ENCODE measurements at regions not wholly inside any gene's neighbourhood (a gene's known extent, or its start where the extent isn't known, plus 50 kb on each side); places are given as distances from the start of the nearest gene placed in this dataset.
"Not testable (repeated sequence)": the region's sequence is repeated elsewhere in the genome, so short reads cannot be mapped to it uniquely, and the experiment has no call there.

DNA sequence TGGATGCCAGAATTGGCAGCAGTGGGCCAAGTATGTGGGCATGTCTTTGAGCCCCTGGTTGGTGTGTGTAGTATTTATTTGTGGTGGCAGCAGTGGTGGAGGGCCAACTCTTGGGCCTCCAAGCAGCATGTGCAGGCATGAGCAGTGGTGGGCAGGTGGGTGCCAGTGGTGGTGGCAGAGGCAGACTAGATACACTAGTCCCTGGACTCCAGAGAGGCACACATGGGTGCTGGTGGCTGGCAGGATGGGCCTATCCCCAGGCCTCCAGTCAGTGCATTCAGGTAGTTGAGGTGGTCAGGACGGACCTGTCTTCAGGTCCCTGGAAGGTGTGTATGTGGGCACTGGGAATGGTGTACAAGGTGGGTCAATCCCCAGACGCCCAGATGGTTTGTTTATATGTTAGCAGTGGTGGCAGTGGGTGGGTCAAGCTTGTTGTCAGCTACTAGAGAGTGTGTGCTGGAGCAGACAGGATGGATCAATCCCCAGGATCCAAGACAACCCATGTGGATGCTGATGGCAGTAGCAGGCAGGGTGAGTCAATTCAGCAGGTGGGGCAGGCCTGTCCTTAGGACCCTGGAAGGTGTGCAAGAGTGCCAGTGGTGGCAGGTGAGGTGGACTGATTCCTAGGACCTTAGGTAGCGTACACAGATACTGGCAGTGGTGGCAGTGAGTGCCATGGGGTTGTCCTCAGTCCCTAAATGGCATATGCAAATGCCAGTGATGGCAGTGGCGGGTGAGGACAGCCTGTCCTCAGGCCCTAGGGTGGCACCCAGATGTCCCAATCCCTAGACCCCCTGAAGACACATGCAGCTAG is 294.3 kb downstream of the RPS24 start:
- no peak for DNase-seq

DNA sequence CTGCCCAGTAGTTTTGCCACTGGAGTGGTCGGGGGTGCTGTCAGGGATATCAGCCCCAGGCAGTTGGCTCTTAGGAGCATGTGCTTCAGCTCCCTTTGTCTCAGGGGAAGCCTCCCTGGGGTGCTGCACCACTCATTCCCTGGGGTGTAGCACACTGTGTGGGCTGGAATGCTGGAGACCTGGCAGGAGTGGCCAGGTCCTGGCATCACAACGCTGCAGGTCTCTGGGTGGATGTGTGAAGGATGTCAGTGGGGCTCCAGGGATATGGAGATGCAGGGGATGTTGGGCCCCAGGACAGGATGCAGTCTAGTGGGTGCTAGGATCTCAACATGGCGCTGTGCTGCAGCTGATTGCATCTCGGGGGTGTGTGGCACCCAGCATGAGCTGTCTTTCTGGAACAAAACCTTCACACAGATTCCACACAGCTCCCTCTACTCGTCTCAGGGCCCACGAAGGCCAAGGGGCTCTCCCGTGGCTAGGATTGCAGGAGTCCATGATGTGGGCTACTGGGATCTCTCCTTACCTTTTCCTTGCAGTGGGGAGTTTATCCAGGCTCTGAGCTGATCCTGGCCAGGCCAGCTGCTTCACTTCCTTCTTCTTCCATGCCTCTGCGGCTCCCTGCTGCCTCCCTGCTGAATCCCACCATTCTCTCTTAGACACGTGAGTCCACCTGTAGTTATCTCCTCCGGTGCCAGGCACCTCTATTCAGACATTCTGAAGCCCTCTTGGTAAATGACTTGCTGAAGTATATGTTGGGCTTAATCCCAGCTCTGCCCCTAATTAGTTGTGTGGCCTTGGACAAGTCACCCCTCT is 295.1 kb downstream of the RPS24 start:
- no peak for DNase-seq

DNA sequence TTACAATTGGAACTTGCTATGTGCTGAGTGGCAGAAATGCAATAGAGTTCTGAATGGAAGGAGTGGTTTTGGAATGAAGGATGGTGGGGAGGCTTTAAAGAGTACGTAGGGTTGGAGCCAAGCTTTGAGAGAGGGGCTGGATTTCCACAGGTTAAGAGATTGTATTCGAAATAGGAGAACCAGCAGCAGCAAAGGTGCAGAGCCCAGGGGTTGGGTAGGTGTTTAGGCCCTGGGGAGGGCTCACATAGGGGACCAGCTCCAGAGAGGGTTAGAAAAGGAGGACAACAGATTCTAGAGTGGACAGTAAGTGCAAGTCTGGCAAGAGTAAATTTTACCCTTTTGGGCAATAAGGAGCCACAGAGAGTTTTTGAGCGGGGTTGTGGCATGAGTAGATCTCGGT is 297.2 kb downstream of the RPS24 start:
- DNase-seq, result no peak

DNA sequence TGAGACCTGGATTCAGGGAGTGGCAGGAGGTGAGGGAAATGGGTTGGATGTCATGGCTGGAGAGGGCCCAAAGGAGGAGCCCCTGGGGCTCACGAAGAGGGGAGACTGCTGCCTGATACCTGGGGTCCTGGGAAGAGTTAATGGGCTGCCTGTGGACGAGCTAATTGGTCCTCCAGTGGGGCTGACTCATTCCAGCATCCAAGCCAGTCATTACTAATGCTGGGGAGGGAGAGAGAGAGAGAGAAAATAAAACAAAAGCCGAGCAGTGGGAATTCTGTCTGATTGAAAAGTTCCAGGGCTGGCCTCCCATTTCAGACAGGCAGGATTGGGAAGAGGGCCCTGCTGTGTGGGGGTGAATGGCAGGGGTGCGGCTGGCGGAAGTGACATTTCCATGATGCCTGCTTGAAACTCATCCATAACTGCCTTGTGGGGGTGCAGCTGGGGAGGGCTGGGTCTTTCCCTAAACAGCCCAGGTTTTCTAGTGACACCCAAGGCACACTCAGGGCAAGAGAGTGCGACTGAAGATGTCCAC is 297.8 kb downstream of the RPS24 start:
- DNase-seq, result no peak

DNA sequence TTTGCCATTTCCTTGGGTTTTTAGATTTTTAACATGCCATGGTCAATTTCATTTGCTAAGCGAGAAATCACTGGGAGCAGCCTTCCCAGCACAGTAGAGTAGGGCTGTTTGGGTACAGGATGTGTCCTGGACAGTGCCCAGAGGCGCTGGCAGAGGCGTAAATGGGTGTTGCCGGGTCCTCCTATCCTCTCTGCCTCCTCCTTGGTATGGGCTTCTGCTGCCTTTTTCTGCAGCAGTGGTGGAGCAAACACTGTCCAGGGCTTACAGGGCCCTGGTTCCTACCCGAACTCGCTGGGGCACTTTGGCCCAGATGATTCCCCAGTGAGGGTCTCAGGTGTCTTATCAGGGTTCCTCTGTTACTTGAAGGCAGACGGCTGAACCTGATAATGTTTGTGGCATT is 298.3 kb downstream of the RPS24 start:
- DNase-seq, result no peak

DNA sequence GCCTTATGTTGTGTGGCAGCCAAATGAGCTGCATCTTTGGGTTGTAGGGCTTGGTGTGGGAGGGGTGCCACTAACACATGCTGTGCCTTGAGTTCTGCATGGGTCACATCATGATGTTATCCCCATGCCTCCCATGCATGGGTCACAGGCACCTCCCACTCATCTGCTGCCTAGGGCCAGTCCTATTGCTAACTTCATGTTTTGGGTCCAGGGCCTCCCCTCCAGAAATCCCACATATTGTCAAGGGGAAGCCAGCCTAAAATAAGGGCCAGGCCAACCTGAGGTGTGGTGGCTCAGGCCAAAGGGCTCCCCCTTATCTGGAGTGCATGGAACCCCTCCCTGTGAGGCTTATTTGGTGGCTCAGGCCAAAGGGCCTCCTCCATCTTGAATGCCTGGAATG is 299.0 kb downstream of the RPS24 start:
- DNase-seq, result no peak

DNA sequence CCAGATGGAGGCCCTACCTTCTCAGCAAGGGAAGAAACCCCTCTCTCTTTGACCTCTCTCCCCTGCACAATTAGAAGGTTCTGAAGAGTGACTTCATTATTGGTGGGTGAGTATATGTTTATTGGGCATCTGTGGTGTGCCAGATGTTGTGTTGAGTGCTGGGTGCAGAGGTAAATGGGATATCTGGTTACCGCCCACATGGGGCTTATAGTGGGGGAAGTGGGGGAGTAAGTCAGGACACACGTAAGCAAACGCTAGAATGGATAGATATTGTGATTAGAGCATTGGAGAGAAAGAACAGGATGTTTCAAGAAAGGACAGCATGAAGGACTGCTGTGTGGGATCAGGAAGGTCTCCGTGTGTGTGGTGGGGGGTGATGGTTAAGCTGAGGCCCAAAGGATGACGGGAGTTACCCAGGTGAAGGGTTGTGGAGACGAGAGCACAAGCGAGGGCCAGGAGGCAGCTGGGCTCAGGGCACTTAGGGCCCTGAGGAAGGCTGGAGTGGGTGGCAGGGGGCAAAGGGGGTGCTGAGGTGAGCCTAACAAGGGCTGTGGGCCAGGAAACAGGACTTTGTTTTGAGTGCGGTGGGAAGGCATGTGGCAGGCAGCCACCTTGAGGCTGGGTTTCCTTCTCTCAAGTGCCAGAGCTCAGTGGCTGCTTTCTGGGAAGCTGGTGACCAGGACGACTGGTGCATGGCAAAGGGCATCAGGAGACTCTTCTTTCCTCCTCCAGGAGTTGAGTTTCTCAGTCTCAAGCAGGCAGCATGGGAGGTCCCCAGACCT is 299.9 kb downstream of the RPS24 start:
- no peak for DNase-seq

DNA sequence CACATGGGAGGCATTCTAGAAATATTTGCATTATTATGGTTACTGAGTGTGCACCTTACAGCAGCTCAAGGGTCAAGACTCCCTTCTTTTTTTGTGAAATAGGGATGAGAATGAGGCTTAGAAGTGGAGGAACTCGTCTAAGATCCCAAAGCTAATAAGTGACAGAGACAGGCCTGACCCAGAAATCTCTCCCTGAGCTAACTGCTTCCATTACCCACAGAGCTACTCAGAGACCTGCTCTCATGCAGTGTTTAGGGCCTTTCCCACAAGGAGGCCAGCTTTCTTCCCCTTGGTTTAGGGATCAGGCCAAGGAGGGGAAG is 301.7 kb downstream of the RPS24 start:
- DNase-seq, result no peak

DNA sequence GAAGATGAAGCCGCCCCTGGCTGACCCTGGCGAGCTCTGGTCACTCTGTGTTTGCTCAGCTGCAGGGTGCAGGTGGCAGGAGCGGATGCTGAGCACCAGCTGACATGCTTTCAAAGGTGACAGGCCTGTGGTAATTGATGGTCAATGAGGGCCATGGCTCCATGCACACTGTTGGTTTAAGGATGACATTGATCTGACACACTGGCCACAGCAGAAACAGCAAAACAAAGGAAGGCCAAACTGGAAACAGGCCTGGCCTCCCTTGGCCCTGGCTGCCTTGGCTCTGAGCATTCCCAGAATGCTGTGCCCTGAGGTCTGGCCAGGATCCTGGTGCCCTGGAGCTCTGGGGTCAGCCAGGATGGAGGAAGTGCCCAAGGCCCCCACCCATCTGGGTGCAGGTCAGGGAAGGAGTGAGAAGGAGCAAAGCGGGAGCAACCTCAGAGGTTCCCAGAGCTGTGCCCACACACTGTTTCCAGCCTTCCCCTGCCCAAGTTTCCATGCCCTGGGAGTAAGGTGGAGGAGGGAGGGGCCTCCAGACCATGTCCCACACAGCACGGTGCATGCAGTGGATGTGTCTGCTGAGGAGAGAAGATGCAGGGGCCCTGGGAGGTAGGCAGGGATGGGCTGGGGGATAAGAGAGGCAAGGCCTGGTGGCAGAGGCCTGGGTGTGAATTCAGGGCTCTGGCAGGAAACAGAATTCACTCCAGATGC is 302.2 kb downstream of the RPS24 start:
- DNase-seq, result no peak

DNA sequence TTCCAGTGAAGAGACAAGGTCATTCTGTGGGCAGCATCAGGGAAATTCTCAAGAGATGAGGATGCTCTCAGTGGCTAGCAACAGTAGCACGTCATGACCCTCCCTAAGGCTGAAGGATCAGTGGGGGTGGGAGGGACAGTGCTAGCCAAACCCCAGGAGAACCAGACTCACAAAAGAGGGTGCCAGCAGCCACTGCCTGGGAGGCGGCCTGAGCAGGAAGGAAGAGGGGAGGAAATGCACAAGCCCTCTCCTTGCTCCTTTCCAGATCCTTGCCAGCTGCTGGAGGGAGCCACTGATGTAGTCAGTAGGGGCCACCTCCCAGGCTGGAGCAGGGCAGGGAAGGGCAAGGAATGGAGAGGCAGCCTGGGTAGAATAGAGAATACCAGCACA is 302.7 kb downstream of the RPS24 start:
- DNase-seq, result no peak

DNA sequence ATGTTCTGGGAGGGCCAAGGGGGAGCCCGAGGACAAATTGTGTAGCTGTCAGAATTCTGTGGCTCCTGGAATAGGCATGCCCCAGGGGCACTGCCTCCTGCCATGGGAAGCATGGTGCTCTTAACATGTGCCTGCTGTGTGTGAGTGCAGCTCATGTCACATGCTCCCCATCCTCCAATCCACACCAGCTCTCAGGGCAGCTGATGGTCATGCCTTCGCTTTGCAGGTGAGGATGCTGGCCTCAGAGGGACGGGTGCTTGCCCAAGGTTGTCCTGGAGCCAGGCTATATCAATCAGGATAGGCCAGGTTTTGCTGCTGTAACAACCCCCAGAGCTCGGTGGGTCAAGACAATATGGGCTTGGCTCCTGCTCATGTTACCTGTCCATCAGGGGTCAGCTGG is 303.4 kb downstream of the RPS24 start:
- DNase-seq, result no peak

DNA sequence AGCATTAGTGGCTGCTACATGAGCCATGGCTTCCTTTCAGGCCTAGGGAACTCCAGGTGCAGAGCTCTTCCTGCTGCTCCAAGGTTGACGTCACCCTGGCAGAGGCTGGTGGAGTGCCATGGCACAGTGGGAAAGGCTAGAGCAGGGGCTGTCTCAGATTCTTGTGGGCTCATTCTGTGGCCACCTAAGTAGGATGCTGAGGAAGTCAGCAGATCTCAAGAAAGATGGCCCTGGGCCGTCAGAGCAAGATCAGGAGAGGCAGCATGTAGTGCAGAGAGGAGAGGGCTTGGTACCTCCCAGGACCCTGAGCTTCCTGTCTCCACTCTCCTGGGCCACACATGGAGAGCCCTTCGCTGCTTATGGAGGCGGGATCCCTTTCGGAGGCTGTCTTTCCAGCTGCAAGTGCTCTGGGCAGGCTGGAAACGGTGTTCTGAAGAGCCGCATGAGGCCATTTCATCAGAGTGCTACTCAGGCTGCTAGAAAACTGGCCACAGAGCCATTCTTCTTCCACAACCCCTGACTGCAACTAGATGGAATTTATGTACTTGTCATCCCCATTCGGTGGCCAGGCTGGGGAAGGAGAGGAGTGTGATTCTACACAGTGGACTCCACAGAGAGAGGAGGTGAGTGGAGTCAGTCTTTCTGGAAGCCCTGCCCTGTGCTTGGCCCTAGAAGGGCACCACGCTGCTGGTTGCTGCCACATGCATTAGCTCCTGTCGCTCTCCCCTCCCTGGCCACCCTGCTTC is 304.2 kb downstream of the RPS24 start:
- no peak for DNase-seq

DNA sequence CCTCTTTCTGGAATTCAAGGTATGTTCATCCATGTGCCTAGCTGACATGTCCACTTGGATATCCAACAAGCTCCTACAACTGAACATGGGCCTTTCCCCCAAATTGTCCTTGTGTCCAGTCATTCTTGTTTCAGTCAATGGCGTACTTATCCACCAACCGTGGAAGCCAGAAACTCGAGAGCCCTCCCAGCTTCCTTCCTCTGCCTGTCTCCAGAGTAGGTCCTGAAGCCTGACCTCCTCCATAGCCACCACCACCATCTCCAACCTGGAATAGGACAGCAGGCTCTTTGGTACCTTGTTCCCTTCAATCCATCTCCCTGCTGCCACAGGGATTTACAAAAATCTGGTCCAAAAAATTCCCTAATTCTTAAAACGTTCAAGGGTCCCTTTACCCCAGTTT is 305.1 kb downstream of the RPS24 start:
- no peak for DNase-seq

DNA sequence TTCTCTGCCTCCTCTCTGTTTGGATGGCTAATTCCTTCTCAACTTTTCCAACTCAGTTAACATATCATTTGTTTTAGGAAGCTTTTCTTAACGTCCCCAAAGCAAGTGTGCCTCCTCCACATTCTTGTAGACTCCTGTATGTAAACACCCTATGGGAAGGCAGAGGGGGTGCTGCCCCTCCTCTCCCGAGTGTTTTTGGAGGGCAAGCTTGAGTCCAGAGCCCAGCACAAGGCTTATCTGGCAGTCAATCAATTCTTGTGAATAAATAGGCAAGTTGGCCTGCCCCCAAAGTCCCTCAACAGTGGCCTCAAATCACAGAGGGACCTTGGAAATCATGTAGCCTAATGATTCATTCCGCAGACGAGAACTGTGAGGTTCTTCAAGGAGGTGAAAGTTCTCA is 305.6 kb downstream of the RPS24 start:
- DNase-seq, result no peak

DNA sequence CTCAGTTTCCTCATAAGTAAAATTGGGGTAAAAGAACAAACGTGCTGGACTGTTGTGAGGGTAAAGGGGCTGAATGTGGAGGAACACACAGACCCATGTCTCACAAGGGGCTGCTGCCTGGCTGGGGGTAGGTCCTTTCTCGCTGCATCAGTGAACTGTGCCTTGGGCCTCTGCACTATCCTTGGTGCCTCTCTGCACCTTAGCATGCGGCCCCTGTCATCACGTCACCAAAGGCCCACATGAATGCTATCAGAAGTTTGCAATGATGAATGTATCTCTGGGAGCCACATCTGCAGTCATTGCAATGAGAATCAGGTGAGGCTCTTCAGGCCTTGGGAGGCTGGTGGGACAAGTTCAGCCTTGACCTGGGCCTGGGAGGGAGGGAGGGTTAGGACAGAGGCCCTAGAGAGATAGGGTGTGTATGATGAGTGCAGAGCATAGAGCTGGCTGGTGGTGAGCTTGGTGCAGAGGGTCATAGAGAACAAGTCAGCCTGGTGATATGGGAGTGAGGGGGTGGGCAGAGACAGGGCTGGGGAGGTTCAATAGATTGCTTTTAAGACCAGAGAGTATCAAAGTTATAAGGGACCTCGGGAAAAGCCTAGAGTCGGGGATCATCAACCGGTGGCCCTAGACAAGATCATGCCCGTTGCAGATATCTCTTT is 308.4 kb downstream of the RPS24 start:
- DNase-seq, result no peak

DNA sequence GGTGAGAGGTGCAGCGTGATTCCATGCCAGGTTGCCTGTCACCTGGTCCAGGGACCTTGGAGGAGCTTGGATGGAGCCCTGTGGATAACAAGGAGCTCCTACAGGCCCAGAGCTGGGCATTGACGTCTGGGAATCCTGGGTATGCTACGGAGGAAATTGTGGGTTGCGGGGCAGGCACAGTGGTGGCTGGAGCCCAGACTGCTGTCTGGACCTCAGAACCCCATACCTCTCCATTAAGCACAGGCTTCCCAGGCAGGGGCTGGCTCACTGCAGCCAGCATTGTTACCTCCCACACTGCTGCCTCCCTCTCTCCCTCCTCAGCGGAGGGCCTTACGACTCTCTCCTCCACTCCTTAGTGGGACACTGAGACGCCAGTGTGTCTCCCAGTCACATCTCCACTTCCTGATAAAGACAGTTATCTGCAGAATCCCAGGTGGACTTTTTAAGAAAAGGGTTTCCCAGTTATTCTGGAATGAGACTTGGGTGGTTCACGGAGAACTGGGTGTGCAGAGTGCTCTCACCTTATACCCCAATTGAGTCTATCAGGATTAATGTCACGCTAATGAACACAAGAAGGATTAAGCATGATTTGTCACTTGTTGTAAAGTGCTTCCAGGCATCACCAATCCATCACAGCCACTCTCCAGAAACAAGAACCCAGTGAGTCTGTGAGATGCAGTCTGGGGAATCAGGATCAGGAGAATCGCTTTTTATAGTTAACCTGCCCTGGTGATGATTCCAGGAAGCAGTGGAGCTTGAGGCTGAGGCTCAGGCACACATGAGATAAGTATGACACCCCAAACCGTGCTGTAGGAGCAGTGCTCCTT is 309.4 kb downstream of the RPS24 start:
- no peak for DNase-seq

DNA sequence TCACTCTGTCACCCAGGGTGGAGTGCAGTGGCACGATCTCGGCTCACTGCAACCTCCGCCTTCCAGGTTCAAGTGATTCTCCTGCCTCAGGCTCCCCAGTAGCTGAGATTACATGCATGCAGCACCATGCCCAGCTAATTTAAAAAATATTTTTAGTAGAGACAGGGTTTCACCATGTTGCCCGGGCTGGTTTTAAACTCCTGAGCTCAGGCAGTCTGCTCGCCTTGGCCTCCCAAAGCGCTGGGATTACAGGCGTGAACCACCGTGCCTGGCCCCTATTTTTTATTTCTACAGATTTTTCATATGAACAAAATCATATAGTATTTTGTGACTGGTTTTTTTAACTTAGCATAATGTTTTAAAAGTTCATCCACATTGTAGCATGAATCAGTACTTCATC is 310.6 kb downstream of the RPS24 start:
- DNase-seq, result not testable (repeated sequence)

DNA sequence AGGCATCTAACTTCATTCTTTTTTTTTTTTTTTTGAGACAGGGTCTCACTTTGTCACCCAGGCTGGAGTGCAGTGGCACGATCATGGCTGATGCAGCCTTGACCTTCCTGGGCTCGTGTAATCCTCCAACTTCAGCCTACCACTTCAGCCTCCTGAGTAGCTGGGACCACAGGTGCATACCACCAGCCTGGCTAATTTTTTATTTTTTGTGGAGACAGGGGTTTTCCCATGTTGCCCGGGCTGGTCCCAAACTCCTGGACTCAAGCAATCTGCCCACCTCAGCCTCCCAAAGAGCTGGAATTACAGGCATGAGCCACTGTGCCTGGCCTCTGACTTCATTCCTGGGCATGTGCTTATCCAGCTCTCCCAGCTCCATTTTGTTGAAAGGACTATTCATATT is 311.9 kb downstream of the RPS24 start:
- not testable (repeated sequence) for DNase-seq

DNA sequence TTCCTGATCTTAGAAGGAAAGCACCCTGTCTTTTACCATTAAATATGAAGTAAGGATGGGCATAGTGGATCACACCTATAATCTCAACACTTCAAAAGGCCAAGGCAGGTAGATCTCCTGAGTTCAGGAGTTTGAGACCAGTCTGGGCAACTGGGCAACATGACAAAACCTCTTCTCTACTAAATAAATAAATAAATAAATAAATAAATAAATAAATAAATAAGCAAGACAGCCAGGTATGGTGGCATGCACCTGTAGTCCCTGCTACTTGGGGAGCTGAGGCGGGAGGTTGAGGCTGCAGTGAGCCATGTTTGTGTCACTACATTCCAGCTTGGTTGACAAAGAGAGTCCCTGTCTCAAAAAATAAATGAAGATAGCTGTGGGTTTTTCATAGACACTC is 313.1 kb downstream of the RPS24 start:
- DNase-seq, result no peak

DNA sequence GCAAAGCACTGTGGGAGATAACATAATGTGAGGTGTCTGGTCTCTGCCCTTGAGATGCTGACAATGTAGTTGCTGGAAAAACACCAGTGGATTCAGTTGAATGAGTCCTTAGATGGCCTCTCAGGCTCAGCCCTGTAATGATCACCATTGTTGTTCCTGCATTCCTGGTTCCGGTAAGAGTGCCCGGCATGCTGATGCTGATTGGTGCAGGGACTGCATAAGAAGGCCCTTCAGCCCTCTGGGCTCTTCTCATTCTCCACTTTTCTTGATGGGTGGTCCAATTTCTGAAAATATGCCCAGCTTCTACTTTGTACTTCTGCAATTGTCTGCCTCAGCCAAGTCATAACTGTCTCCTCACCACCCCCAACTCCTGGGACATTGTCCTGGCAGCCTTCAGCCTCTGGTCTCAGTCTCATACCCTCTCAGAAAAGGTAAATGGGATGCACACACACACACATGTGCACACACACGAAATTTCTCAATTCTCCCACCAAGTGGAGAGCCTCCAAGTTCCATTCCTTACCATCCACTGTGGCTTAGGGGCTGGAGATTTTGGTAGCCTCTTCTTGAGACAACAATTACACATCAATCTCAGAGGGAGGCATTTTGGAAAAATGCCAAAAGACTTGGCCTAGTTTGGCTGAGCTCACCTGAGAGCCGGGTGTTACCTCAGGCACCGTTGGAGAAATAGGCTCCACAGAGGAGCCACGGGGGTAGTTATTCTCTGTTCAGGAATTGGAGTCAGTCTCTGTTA is 314.9 kb downstream of the RPS24 start:
- DNase-seq, result no peak

Measured in NCI-H2081 (cell line).